MCF 10A (cell line): ENCODE measurements at regions not wholly inside any gene's neighbourhood (a gene's known extent, or its start where the extent isn't known, plus 50 kb on each side); places are given as distances from the start of the nearest gene placed in this dataset.

ENCODE experiments used
- BruUV-seq: library from RNA; stranded (reverse); fragments of 400-500 nt; replicated peaks from 2 replicates; lab custom pipeline; 2021; lab: Mats Ljungman, UMichigan
- CTCF ChIA-PET: fragments of 300-600 bp; sonication (Branson Sonifier 250); formaldehyde crosslinking; extraction: SDS; loops from one replicate; lab custom pipeline; 2021; ENCODE audit warnings: antibody characterized with exemption, inconsistent platforms; lab: Yijun Ruan, JAX
- POLR2A ChIA-PET: fragments of 300-600, 350-650 bp; sonication (Branson Sonifier 250); formaldehyde crosslinking; extraction: SDS; loops from one replicate; lab custom pipeline; 2020; ENCODE audit warnings: antibody characterized with exemption, inconsistent platforms; lab: Yijun Ruan, JAX
- DNase-seq: peaks from one replicate; pipeline ENCODE4 v3.0.0-alpha.2; 2018; ENCODE audit not compliant: unreplicated experiment
- H3K27ac Mint-ChIP-seq: one replicate; pipeline ENCODE4 v1.8.0; 2022; ENCODE audit warnings: mild to moderate bottlenecking, low read depth, mixed read lengths; ENCODE audit not compliant: unreplicated experiment
- H3K27me3 Mint-ChIP-seq: one replicate; pipeline ENCODE4 v1.8.0; 2022; ENCODE audit warnings: mixed read lengths; ENCODE audit not compliant: insufficient read depth, unreplicated experiment
- H3K36me3 Mint-ChIP-seq: one replicate; pipeline ENCODE4 v1.8.0; 2022; ENCODE audit warnings: mild to moderate bottlenecking, moderate library complexity, mixed read lengths; ENCODE audit not compliant: insufficient read depth, unreplicated experiment
- H3K4me1 Mint-ChIP-seq: one replicate; pipeline ENCODE4 v1.8.0; 2022; ENCODE audit warnings: mixed read lengths; ENCODE audit not compliant: insufficient read depth, unreplicated experiment
- H3K4me3 Mint-ChIP-seq: one replicate; pipeline ENCODE4 v1.8.0; 2022; ENCODE audit warnings: mild to moderate bottlenecking, moderate library complexity, mixed read lengths; ENCODE audit not compliant: unreplicated experiment
- H3K9me3 Mint-ChIP-seq: one replicate; pipeline ENCODE4 v1.8.0; 2022; ENCODE audit warnings: mixed read lengths; ENCODE audit not compliant: unreplicated experiment
- CTCF ChIP-seq: fragments of 200-600 bp; IDR thresholded peaks from one replicate; pipeline ENCODE4 v1.8.0; 2022; ENCODE audit warnings: antibody characterized with exemption, mild to moderate bottlenecking; ENCODE audit not compliant: unreplicated experiment
- intact Hi-C: fragments of 100-400 bp; cut with micrococcal nuclease; formaldehyde crosslinking; loops from 2 replicates; pipeline ENCODE4 v1.14.1; 2022

GRCh38 chr10:111511751-111512150 lies 434.9 kb downstream of the ADRA2A start:
- H3K4me3 Mint-ChIP-seq, result no peak overlapping the region
- no TSS peak for BruUV-seq
- DNase-seq, result peak; percentile 24
- intact Hi-C loops, result no loop called here
- no peak for TF ChIP-seq CTCF
- H3K9me3 Mint-ChIP-seq, result no peaks in the 10 kb centered on the region
- no peaks in the 10 kb centered on the region for H3K4me1 Mint-ChIP-seq
- H3K27me3 Mint-ChIP-seq, result no peaks in the 10 kb centered on the region
- H3K36me3 Mint-ChIP-seq, result no peaks in the 10 kb centered on the region
- ChIA-PET POLR2A (no interaction called here), CTCF (interaction anchor here (0.5 to 0.6 kb wide), 2 partner anchors 36 to 344 kb away, joined by 3 read pairs; no protein-coding TSS in a partner anchor)
- H3K27ac Mint-ChIP-seq, result no peak overlapping the region

- no peak overlapping the region for H3K4me3 Mint-ChIP-seq
- H3K4me1 Mint-ChIP-seq, result no peaks in the 10 kb centered on the region
- H3K36me3 Mint-ChIP-seq, result no peaks in the 10 kb centered on the region
- no peak for DNase-seq
- CTCF ChIA-PET, result interaction anchor here (1.3 kb wide), 1 partner anchor 622 kb away, joined by 3 read pairs; no protein-coding TSS in a partner anchor
- no peaks in the 10 kb centered on the region for H3K9me3 Mint-ChIP-seq
- no peak for TF ChIP-seq CTCF
- intact Hi-C loops, result no loop called here
- H3K27ac Mint-ChIP-seq, result no peak overlapping the region
- BruUV-seq, result no TSS peak
- no peaks in the 10 kb centered on the region for H3K27me3 Mint-ChIP-seq
- POLR2A ChIA-PET, result interaction anchor here (0.7 kb wide), 1 partner anchor 512 kb away, joined by 3 read pairs; no protein-coding TSS in a partner anchor
Observed at GRCh38 chr10:111515264-111515663, 438.4 kb downstream of the ADRA2A start.

- no TSS peak for BruUV-seq
- H3K27me3 Mint-ChIP-seq, result no peaks in the 10 kb centered on the region
- no peaks in the 10 kb centered on the region for H3K9me3 Mint-ChIP-seq
- DNase-seq, result no peak
- ChIA-PET POLR2A (interaction anchor here (0.7 kb wide), 1 partner anchor 512 kb away, joined by 3 read pairs; no protein-coding TSS in a partner anchor), CTCF (interaction anchor here (1.3 kb wide), 1 partner anchor 621 kb away, joined by 3 read pairs; no protein-coding TSS in a partner anchor)
- TF ChIP-seq CTCF, result no peak
- H3K27ac Mint-ChIP-seq, result no peak overlapping the region
- no peak overlapping the region for H3K4me3 Mint-ChIP-seq
- intact Hi-C loops, result no loop called here
- H3K36me3 Mint-ChIP-seq, result no peaks in the 10 kb centered on the region
- H3K4me1 Mint-ChIP-seq, result no peaks in the 10 kb centered on the region
Observed at GRCh38 chr10:111515706-111516105, 438.9 kb downstream of the ADRA2A start.

DNA sequence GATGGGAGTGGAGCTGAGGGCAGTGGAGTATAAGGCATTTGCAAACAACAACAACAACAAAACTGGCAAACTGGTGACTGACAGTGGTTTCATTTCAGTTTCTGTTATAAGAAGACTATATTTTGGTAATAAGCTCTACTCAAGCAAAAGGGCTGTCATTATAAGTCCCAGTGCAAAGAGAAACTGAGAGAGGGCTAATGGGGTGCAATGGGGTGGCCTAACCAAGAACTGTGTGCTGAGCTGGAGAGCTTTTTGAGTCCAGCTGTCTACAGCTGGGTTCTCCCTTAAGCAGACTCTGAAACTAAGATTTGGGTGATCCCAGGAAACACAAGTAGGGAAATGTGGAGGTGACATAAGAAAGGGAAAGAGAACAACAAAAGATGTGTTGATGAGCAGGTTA lies 439.3 kb downstream of the ADRA2A start:
- no peak for TF ChIP-seq CTCF
- H3K36me3 Mint-ChIP-seq, result no peaks in the 10 kb centered on the region
- DNase-seq, result no peak
- intact Hi-C loops, result no loop called here
- BruUV-seq, result no TSS peak
- ChIA-PET POLR2A (no interaction called here), CTCF (no interaction called here)
- no peaks in the 10 kb centered on the region for H3K27me3 Mint-ChIP-seq
- no peaks in the 10 kb centered on the region for H3K9me3 Mint-ChIP-seq
- no peak overlapping the region for H3K4me3 Mint-ChIP-seq
- H3K27ac Mint-ChIP-seq, result no peak overlapping the region
- no peaks in the 10 kb centered on the region for H3K4me1 Mint-ChIP-seq
